ENCODE measurements at regions not wholly inside any gene's neighbourhood (a gene's known extent, or its start where the extent isn't known, plus 50 kb on each side); places are given as distances from the start of the nearest gene placed in this dataset.

GRCh38 chr11:134846328-134847082, 434.5 kb upstream of the B3GAT1 start:
- Histone ChIP-seq H2BK120ac (ENCODE audit: low read depth, low read length, poor library complexity, severe bottlenecking) (no peak overlapping the region), H3K23ac (ENCODE audit: insufficient read length, low read depth, low read length) (no peak overlapping the region), H3K14ac (ENCODE audit: insufficient read depth, low read length) (no peak overlapping the region; the same call in 1 of the 2 replicates), H2AK5ac (ENCODE audit: insufficient read length, low read length) (no peak overlapping the region), H3K79me2 (ENCODE audit: insufficient read depth, low read length) (no peaks in the 10 kb centered on the region), H3K4me1 (ENCODE audit: insufficient read depth, low read length) (no peaks in the 10 kb centered on the region), H4K5ac (ENCODE audit: insufficient read length, low read depth, low read length) (no peak overlapping the region), H3K27me3 (ENCODE audit: insufficient read depth, low read length) (no peaks in the 10 kb centered on the region), H3K4ac (ENCODE audit: low read depth, low read length) (no peak overlapping the region), H4K8ac (replicated peaks; ENCODE audit: insufficient read length, low read depth, low read length) (no peak overlapping the region), H4K20me1 (ENCODE audit: control insufficient read depth, insufficient read depth, insufficient read length) (no peaks in the 10 kb centered on the region), H2BK15ac (ENCODE audit: low read depth, low read length) (no peak overlapping the region), H3K18ac (ENCODE audit: insufficient read length, low read depth, low read length) (no peak overlapping the region), H4K91ac (ENCODE audit: insufficient read length, low read depth, low read length) (no peak overlapping the region), H3T11ph (ENCODE audit: low read length) (no peak overlapping the region), H3K56ac (ENCODE audit: insufficient read length, low read depth, low read length) (no peak overlapping the region), H3K9me3 (ENCODE audit: control insufficient read depth, low read depth, low read length) (no peaks in the 10 kb centered on the region), H2AFZ (ENCODE audit: low read length) (no peak overlapping the region), H2BK12ac (ENCODE audit: insufficient read length, low read depth, low read length) (no peak overlapping the region), H2BK20ac (ENCODE audit: low read depth, low read length, poor library complexity, severe bottlenecking) (no peak overlapping the region), H2BK5ac (ENCODE audit: insufficient read length, low read length) (no peak overlapping the region), H3K9ac (ENCODE audit: extremely low read depth, insufficient read length, low read length) (no peak overlapping the region), H3K23me2 (ENCODE audit: insufficient read length, low read depth, low read length, poor library complexity, severe bottlenecking) (no peaks in the 10 kb centered on the region), H3K27ac (ENCODE audit: insufficient read length, low read depth, low read length) (no peak overlapping the region), H3K4me2 (ENCODE audit: insufficient read depth, insufficient read length, low read length) (no peak overlapping the region), H3K79me1 (ENCODE audit: insufficient read depth, low read depth, low read length, poor library complexity, severe bottlenecking) (no peaks in the 10 kb centered on the region)
- no peak overlapping the region for H3K27ac Mint-ChIP-seq
- peaks cover 6% of the 10 kb centered on the region for H3K27me3 Mint-ChIP-seq (ENCODE audit: low read depth)
- H3K36me3 Mint-ChIP-seq (ENCODE audit: insufficient read depth in 1 of 3, low read depth in 3 of 3): no peaks in the 10 kb centered on the region
- no peaks in the 10 kb centered on the region for H3K9me3 Mint-ChIP-seq
- H3K4me3 Mint-ChIP-seq: no peak overlapping the region
- WGBS (ENCODE audit: extremely low coverage, insufficient read length, low lambda C conversion rate): no CpG with 5 or more reads among the region's 11 CpGs
- peaks cover 0 to 11% of the 10 kb centered on the region in 2 experiments; a peak in 1 of 4 replicates for H3K4me1 Mint-ChIP-seq
- TF ChIP-seq, protein P1, sequence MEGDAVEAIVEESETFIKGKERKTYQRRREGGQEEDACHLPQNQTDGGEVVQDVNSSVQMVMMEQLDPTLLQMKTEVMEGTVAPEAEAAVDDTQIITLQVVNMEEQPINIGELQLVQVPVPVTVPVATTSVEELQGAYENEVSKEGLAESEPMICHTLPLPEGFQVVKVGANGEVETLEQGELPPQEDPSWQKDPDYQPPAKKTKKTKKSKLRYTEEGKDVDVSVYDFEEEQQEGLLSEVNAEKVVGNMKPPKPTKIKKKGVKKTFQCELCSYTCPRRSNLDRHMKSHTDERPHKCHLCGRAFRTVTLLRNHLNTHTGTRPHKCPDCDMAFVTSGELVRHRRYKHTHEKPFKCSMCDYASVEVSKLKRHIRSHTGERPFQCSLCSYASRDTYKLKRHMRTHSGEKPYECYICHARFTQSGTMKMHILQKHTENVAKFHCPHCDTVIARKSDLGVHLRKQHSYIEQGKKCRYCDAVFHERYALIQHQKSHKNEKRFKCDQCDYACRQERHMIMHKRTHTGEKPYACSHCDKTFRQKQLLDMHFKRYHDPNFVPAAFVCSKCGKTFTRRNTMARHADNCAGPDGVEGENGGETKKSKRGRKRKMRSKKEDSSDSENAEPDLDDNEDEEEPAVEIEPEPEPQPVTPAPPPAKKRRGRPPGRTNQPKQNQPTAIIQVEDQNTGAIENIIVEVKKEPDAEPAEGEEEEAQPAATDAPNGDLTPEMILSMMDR (conservative IDR thresholded peaks at IDR 0.05): no peak
- peak; percentile 13 for DNase-seq
